Heart right ventricle (tissue), 16 donors: ENCODE measurements at regions not wholly inside any gene's neighbourhood (a gene's known extent, or its start where the extent isn't known, plus 50 kb on each side); places are given as distances from the start of the nearest gene placed in this dataset.

ENCODE experiments used
- ATAC-seq, 8 donors: fragments of 200-7000 bp; cut with Tn5 transposase; one replicate each; pipeline ENCODE4 v1.9.1; 2020; ENCODE audit warnings: mild to moderate bottlenecking in 8 of 8, moderate library complexity in 8 of 8, moderate number of reproducible peaks in 1 of 8
- DNase-seq, 2 donors: peaks; one replicate each; pipeline ENCODE4 v3.0.0-alpha.2; 2020
- H3K27ac ChIP-seq, 10 donors: fragments of 200-600 bp; sonication (generic) in 2 of 10; one replicate each; pipeline versions ENCODE4 v1.5.0 to v1.8.0; 2020 to 2022; ENCODE audit warnings: mild to moderate bottlenecking in 3 of 10
- H3K27me3 ChIP-seq, 7 donors: fragments of 200-600 bp; one replicate each; pipeline ENCODE4 v1.8.0; 2021 to 2022; ENCODE audit warnings: mild to moderate bottlenecking in 2 of 7
- H3K36me3 ChIP-seq, 9 donors: fragments of 200-600 bp; sonication (generic) in 1 of 9; one replicate each; pipeline versions ENCODE4 v1.5.0 to v1.8.0; 2020 to 2022; ENCODE audit warnings: mild to moderate bottlenecking in 2 of 9
- H3K4me1 ChIP-seq, 9 donors: fragments of 200-600 bp; sonication (generic) in 1 of 9; one replicate each; pipeline versions ENCODE4 v1.5.0 to v1.8.0; 2020 to 2022; ENCODE audit warnings: mild to moderate bottlenecking in 4 of 9
- H3K4me3 ChIP-seq, 10 donors: fragments of 200-600 bp; sonication (generic) in 2 of 10; one replicate each; pipeline versions ENCODE4 v1.5.0 to v1.8.0; 2020 to 2022; ENCODE audit warnings: mild to moderate bottlenecking in 7 of 10, moderate library complexity in 2 of 10
- H3K9me3 ChIP-seq, 11 donors: fragments of 200-600 bp in 10 of 11; sonication (generic) in 2 of 11; one replicate each; pipeline versions ENCODE4 v1.5.0 to v1.8.0; 2013 to 2022; ENCODE audit warnings: mild to moderate bottlenecking in 2 of 11, control low read depth in 1 of 11, moderate library complexity in 1 of 11
- CTCF ChIP-seq, 9 donors: fragments of 200-600 bp; sonication (generic) in 2 of 9; IDR thresholded peaks; one replicate each; pipeline versions ENCODE4 v1.5.0 to v1.8.0; 2021 to 2022; ENCODE audit warnings: antibody characterized with exemption in 9 of 9, mild to moderate bottlenecking in 5 of 9, moderate library complexity in 1 of 9
- WGBS, 2 donors: extraction: QIAGEN DNeasy Blood & Tissue Kit; methylation state at CpG; one replicate each; pipeline ENCODE4 v1.1.7; 2013; ENCODE audit warnings: inconsistent platforms in 1 of 2; 5-methylcytosine and 5-hydroxymethylcytosine counted together
- intact Hi-C, 10 donors: fragments of 100-400 bp; cut with DNase I; formaldehyde crosslinking; loops; one replicate each; pipeline versions ENCODE4 v1.11.1 to v1.14.2; 2022
- donor health status: Arrhythmogenic right ventricular cardiomyopathy.
- donor health status: ischemic (EF 13 %, LVEDD 7.1; RV severe dilation, severe dysfunction).
- donor health status: healthy with polysubstance abuse.
- donor health status: DM: no; HTN: yes; CAD: no.
- donor health status: DM: no; HTN: no; CAD: no.
- donor health status: ischemic (EF 25% LVEDD 6.9; RV normal size, moderate dysfunction).
- donor health status: ischemic (EF 25% LVEDD 5.7; RV mildly dilated, moderate dysfunction).
- donor health status: healthy.
- donor health status: DM: yes; HTN: yes; CAD: no.
- donor health status: Ischemic cardiomyopathy.
- donor health status: ischemic (EF 35%, LVEDD 5.7; RV mildly dilated, moderate dysfunction).
- donor health status: nonischemic (EF 11% LVEDD 7.7; RV severe dilation, severe dysfunction).
- donor health status: DM: yes; HTN: yes; CAD: no.
- donor health status: PGD.
- donor health status: ischemic (EF 29% LVEDD 5.4; RV normal size, mild dysfunction).
- donor health status: nonischemic (EF 23%, LVEDD 6.1; RV moderate dilation, normal function).

GRCh38 chr2:22822835-22823234 is 562.1 kb upstream of the KLHL29 start:
- no peaks in the 10 kb centered on the region for H3K36me3 ChIP-seq
- DNase-seq = no peak
- no peaks in the 10 kb centered on the region for H3K4me1 ChIP-seq
- WGBS, 2 donors = 59 to 74% methylated on average over 1 of the region's 1 CpG
- intact Hi-C loops = no loop called here
- no peak for TF ChIP-seq CTCF (IDR thresholded peaks at IDR 0.05)
- H3K27me3 ChIP-seq = peaks cover 0 to under 1% (median 0%) of the 10 kb centered on the region in 7 donors
- no peak for ATAC-seq
- no peaks in the 10 kb centered on the region for H3K9me3 ChIP-seq
- no peak overlapping the region for H3K4me3 ChIP-seq
- no peak overlapping the region for H3K27ac ChIP-seq

GRCh38 chr2:22824618-22825017 is 560.4 kb upstream of the KLHL29 start:
- Histone ChIP-seq H3K36me3 (no peaks in the 10 kb centered on the region), H3K27ac (no peak overlapping the region), H3K9me3 (no peaks in the 10 kb centered on the region), H3K27me3 (peaks cover 0 to 4% (median 0%) of the 10 kb centered on the region in 7 donors), H3K4me3 (no peak overlapping the region), H3K4me1 (no peaks in the 10 kb centered on the region)
- TF ChIP-seq CTCF (IDR thresholded peaks at IDR 0.05) = no peak
- intact Hi-C loops = no loop called here
- ATAC-seq (no peak), DNase-seq (no peak)
- 83 to 85% methylated on average over 4 of the region's 4 CpGs for WGBS, 2 donors

GRCh38 chr2:22826703-22827102 is 558.3 kb upstream of the KLHL29 start:
- Histone ChIP-seq H3K9me3 (peaks cover 0 to 7% (median 0%) of the 10 kb centered on the region in 11 donors), H3K27ac (no peak overlapping the region), H3K27me3 (peaks cover 0 to 4% (median 0%) of the 10 kb centered on the region in 7 donors), H3K4me3 (no peak overlapping the region), H3K36me3 (no peaks in the 10 kb centered on the region), H3K4me1 (no peaks in the 10 kb centered on the region)
- DNase-seq (no peak), ATAC-seq (no peak)
- no peak for TF ChIP-seq CTCF (IDR thresholded peaks at IDR 0.05)
- intact Hi-C loops = no loop called here
- 95 to 100% methylated on average over 1 of the region's 1 CpG for WGBS, 2 donors

GRCh38 chr2:22829791-22830190 is 555.2 kb upstream of the KLHL29 start:
- no peak for TF ChIP-seq CTCF (IDR thresholded peaks at IDR 0.05)

More at GRCh38 chr2:22829791-22830190, 555.2 kb upstream of the KLHL29 start:
- 76 to 84% methylated on average over 5 of the region's 5 CpGs for WGBS, 2 donors
- H3K27ac ChIP-seq = no peak overlapping the region
- H3K36me3 ChIP-seq = no peaks in the 10 kb centered on the region
- H3K27me3 ChIP-seq = peaks cover 0 to 4% (median 0%) of the 10 kb centered on the region in 7 donors
- intact Hi-C loops = no loop called here
- DNase-seq (no peak), ATAC-seq (no peak)
- H3K9me3 ChIP-seq = peaks cover 0 to 7% (median 0%) of the 10 kb centered on the region in 11 donors
- no peaks in the 10 kb centered on the region for H3K4me1 ChIP-seq
- no peak overlapping the region for H3K4me3 ChIP-seq
